ENCODE measurements at regions not wholly inside any gene's neighbourhood (a gene's known extent, or its start where the extent isn't known, plus 50 kb on each side); places are given as distances from the start of the nearest gene placed in this dataset.

DNA sequence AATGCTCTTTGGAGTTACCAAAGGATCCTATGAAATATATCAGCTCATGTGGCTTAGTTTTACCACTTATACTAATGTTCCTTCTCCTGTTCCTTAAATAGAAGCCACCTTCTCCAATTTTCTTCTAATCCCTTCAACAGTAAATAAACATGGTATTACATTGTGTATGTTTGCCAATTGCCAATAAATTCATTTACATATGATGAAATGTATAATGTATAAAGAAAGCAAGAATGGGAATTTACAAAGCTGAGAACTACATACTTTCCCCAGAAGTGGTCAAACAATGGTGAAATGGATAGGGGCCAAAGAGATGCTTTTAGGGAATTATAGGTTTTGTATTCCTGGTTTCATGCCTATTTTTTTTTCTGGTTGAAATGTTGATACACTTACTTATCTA lies 894.2 kb upstream of the CRIM1 start:
- TF ChIP-seq, protein P1, sequence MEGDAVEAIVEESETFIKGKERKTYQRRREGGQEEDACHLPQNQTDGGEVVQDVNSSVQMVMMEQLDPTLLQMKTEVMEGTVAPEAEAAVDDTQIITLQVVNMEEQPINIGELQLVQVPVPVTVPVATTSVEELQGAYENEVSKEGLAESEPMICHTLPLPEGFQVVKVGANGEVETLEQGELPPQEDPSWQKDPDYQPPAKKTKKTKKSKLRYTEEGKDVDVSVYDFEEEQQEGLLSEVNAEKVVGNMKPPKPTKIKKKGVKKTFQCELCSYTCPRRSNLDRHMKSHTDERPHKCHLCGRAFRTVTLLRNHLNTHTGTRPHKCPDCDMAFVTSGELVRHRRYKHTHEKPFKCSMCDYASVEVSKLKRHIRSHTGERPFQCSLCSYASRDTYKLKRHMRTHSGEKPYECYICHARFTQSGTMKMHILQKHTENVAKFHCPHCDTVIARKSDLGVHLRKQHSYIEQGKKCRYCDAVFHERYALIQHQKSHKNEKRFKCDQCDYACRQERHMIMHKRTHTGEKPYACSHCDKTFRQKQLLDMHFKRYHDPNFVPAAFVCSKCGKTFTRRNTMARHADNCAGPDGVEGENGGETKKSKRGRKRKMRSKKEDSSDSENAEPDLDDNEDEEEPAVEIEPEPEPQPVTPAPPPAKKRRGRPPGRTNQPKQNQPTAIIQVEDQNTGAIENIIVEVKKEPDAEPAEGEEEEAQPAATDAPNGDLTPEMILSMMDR (IDR thresholded peaks at IDR 0.05; ENCODE audit: low read depth, low read length, missing input control): no peak
- TF ChIP-seq, protein P2, sequence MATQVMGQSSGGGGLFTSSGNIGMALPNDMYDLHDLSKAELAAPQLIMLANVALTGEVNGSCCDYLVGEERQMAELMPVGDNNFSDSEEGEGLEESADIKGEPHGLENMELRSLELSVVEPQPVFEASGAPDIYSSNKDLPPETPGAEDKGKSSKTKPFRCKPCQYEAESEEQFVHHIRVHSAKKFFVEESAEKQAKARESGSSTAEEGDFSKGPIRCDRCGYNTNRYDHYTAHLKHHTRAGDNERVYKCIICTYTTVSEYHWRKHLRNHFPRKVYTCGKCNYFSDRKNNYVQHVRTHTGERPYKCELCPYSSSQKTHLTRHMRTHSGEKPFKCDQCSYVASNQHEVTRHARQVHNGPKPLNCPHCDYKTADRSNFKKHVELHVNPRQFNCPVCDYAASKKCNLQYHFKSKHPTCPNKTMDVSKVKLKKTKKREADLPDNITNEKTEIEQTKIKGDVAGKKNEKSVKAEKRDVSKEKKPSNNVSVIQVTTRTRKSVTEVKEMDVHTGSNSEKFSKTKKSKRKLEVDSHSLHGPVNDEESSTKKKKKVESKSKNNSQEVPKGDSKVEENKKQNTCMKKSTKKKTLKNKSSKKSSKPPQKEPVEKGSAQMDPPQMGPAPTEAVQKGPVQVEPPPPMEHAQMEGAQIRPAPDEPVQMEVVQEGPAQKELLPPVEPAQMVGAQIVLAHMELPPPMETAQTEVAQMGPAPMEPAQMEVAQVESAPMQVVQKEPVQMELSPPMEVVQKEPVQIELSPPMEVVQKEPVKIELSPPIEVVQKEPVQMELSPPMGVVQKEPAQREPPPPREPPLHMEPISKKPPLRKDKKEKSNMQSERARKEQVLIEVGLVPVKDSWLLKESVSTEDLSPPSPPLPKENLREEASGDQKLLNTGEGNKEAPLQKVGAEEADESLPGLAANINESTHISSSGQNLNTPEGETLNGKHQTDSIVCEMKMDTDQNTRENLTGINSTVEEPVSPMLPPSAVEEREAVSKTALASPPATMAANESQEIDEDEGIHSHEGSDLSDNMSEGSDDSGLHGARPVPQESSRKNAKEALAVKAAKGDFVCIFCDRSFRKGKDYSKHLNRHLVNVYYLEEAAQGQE (IDR thresholded peaks at IDR 0.05): no peak
- no peak for TF ChIP-seq GABPA (IDR thresholded peaks at IDR 0.05 in 1 of 2, conservative IDR thresholded peaks at IDR 0.05 in 1 of 2)
- no peak for TF ChIP-seq SP1 (IDR thresholded peaks at IDR 0.05)
- no peak for TF ChIP-seq NR2F2 (IDR thresholded peaks at IDR 0.05)
- no peak for TF ChIP-seq TAF1 (conservative IDR thresholded peaks at IDR 0.05)
